GM18507 (cell line): ENCODE measurements at regions not wholly inside any gene's neighbourhood (a gene's known extent, or its start where the extent isn't known, plus 50 kb on each side); places are given as distances from the start of the nearest gene placed in this dataset.
"Not testable (repeated sequence)": the region's sequence is repeated elsewhere in the genome, so short reads cannot be mapped to it uniquely, and the experiment has no call there.

Experiments used
- DNase-seq: peaks from one replicate; pipeline ENCODE4 v3.0.0; 2011; ENCODE audit warnings: low read depth; ENCODE audit not compliant: insufficient read length; ENCODE audit errors: extremely low spot score
- FAIRE-seq: peaks from 2 replicates; lab custom pipeline; 2011; peaks lifted over from hg19 to GRCh38; lab: Jason Lieb, UNC

- FAIRE-seq (no peak), DNase-seq (no peak)
Measured at GRCh38 chr18:75739682-75740081, 312.2 kb upstream of the SMIM21 start.

DNA sequence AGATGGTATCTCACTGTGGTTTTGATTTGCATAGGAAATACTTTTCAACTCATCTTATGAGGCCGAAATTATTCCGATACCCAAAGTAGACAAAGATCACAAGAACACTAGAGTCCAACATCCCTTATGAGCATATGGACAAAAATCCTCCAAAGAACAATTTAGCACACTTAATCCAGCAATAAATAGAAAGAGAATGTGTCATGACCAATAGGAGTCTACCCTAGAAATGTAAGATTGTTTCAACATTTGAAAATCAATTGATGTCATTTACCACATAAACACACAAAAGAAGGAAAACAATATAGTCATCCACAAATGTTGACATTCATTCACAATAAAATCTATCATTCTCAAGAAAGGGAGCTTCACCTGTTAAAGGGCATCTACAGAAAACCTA is 307.8 kb upstream of the SMIM21 start:
- FAIRE-seq, result no peak
- no peak for DNase-seq

GRCh38 chr18:75730249-75730648 is 302.7 kb upstream of the SMIM21 start:
- no peak for FAIRE-seq
- no peak for DNase-seq

- no peak for DNase-seq
- no peak for FAIRE-seq
Measured at GRCh38 chr18:75728621-75729020, 301.1 kb upstream of the SMIM21 start.

DNA sequence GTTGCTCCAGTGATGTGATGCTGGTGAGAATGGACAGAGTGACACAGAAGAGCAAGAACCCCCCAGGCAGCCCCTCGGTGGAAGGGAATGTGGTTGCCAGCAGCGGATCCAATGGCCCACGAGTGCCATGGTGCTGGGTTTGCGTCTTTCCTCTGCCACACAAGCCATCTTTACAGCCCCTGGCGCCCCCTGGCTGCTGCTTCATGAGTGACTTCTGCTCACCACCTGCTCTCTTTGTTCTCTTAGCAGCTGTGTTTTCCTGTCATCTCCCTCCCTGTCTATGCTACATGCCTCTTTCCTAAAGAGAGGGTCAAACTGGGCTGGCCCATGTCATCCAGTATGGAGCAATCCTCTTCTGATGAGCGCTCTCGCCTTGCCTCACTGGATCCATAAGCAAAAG is 300.0 kb upstream of the SMIM21 start:
- no peak for DNase-seq
- FAIRE-seq, result no peak

GRCh38 chr18:75723521-75724340 is 296.2 kb upstream of the SMIM21 start:
- DNase-seq (no peak), FAIRE-seq (no peak)

DNA sequence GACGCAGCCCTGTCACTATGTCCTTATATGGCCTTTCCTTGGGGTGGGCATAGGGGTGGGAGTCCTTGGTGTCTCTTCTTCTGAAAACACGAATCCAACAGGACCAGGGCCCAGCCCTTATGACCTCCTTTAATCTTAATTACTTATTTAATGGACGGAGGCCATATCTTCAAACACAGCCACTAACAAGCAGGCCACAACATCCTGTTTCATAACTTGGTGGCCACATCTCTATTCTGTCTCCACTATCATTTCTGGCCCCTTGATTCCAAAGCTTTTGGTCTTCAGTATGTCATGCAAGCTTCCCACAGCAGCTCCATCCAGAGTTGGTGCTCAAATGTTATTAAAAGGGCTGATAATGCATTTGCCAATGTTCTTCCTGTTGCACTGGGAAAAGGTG is 287.3 kb upstream of the SMIM21 start:
- DNase-seq (no peak), FAIRE-seq (no peak)

GRCh38 chr18:75712124-75712867 is 284.8 kb upstream of the SMIM21 start:
- DNase-seq, FAIRE-seq: not testable (repeated sequence)

- DNase-seq (no peak), FAIRE-seq (no peak)
Measured at GRCh38 chr18:75700561-75700960, 273.1 kb upstream of the SMIM21 start.

DNA sequence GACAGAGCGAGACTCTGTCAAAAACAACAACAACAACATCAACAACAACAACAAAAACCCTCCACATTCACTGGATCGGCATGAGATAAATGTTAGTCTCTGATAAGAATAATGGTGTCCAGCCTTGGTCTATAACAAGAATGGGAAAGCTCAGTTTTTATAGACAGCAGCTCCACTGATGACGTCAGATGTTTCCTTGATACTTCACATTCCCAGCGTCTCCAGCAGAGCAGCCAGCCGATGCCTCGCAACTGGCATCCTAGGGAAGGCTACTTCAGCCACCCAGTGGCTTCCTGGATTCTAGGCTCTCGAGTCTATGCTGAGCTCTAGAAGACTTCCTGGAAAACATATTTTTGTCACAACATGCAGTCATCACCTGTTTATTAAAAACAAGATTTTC is 271.4 kb upstream of the SMIM21 start:
- DNase-seq (no peak), FAIRE-seq (no peak)

DNA sequence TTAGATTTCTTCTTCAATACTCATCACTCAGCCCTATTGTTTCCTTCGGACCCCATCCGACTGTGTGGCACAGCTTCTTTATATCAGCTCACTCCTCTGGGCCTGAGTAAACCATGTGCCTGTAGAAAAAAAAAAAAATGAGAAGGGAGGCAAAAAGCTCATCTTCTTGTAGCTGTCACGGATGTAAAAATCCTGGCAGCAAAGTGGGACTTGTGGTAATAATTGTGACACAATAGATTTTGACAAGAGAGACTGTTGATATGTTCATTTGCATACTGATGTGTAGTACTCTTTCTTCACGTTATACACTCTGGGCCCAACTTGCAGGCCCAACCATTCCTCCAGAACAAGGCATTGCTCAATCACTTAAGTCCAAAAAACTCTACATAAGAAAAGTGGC is 270.0 kb upstream of the SMIM21 start:
- FAIRE-seq, result no peak
- no peak for DNase-seq

DNA sequence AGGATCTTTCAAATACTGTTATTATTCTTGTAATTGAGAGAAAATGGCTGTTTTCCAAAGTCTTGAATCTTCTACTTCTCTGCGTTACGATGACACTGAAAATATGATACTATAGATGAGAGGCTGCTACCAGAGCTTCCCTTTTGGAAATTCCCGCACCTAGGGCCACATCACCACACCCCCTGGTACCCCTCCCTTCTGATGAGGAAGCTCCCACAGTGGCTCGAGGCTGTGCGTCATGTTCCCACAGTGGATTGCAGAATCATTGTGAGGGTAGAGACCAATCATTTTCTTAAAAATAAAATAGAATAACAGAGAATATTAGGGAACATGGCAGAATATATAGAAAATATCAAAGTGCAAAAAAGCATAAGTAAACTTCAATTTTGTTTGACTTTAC is 268.9 kb upstream of the SMIM21 start:
- no peak for FAIRE-seq
- DNase-seq, result no peak

DNA sequence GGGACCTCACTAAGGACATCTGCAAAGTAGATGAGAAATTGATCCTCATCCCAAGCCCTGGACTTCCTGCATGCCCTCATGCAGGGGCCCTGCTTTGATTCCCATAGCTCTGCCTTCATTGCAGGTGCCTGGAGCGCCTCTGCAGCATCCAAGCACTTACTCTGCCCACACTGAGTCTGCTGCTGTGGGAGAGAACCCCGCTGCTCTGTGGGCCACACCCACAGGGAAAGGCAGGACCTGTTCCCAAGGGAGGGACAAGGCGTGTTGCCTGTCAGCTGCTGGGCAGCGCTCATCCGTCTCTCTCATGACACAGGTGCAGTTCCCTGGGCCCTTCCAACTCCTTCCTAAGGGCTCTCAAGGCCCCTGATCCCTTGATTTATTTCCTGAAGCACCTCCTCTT is 266.8 kb upstream of the SMIM21 start:
- FAIRE-seq (no peak), DNase-seq (no peak)

GRCh38 chr18:75691483-75691882 is 264.0 kb upstream of the SMIM21 start:
- DNase-seq, result no peak
- no peak for FAIRE-seq

- FAIRE-seq, DNase-seq: not testable (repeated sequence)
Measured at GRCh38 chr18:75690283-75690682, 262.8 kb upstream of the SMIM21 start.

GRCh38 chr18:75687626-75688025 is 260.1 kb upstream of the SMIM21 start:
- no peak for FAIRE-seq

DNA sequence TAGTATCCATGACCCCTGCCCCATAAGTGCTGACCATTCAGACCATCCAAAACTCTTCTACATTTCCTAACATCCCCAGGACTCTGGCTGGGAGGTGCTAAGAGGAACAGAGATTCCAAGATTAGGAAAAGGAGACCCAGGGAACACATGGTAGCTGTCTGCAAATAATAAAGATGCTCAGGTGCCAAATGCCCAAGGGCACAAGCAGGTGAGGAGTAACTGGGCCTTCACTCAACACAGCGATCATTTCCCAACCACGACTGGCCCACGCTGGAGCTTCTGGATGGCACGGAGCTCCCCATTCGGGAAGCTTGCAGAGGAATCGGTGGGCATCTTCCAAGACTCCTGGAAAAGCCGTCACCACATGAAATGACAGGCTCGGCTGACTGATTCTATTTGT is 255.9 kb upstream of the SMIM21 start:
- FAIRE-seq (no peak), DNase-seq (no peak)

More at GRCh38 chr18:75687626-75688025, 260.1 kb upstream of the SMIM21 start:
- no peak for DNase-seq

DNA sequence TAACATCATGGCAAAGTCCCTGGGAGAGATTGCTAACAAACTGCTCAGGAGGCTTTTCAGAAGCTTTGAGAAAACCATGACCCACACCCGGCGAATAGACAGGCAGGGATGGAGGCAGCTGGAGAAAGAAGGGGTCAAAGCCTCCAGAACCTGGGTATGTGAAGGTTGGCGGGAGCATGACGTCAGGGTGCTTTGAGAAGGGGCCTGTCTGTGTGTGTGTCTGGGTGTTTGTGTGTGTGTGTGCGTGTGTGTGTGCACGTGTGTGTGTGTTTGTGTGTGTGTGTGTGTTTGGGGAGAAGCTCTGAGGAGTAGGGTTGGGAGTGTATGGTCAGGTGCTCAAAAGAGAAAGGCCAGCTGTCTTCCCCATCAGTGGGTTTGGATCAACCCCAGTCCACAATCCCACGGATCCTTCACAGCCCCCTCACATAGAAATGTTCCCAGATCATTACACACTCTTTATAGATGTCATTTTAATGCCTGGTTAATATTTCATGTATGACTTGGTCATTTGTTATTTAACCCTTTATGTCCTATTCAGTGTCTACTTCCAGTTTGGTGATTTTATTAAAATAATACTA is 254.1 kb upstream of the SMIM21 start:
- FAIRE-seq (no peak), DNase-seq (no peak)

DNA sequence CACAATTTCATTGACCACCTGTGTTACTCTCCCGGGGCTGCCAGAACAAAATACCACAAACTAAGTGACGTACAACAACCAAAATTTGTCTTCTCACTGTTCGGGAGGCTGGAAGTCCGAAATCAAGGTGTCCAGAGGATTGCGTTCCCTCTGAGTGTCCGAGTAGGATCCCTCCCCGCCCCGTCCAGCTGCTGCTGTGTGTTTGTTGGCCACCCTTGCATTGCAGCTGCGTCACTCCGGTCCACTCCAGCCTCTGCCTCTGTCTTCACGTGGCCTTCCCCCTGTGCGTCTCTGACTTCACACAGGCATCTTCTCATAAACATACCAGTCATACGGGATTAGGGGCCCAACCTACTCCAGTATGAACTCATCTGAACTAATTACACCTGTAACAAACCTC is 251.8 kb upstream of the SMIM21 start:
- FAIRE-seq, result no peak
- DNase-seq, result no peak

DNA sequence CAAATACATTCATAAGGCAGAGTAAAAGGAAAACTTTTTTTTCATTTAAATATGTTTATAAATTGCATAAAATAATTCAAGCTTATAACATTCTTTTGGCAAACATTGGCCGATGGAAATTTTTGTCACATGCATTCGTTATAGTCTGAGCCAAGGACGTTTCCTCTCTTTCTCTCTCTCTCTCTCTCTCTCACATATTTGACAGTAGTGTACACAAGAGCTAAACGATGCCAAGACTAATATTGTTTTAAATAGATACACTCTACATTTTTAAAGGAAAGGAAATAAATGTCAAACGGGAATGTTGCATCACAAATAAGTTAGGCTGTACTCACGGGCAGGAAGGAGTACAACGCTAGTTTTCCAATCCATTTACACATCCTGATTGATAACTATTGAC is 251.1 kb upstream of the SMIM21 start:
- no peak for FAIRE-seq

More for the DNA sequence above, 251.1 kb upstream of the SMIM21 start:
- DNase-seq, result no peak
